Stomach (tissue), 8 donors: ENCODE measurements at regions not wholly inside any gene's neighbourhood (a gene's known extent, or its start where the extent isn't known, plus 50 kb on each side); places are given as distances from the start of the nearest gene placed in this dataset.

Experiments used
- DNase-seq, 2 donors: peaks; one replicate each; pipeline versions ENCODE4 v3.0.0 to v3.0.0-alpha.2; 2013 to 2019
- H3K27ac ChIP-seq, 5 donors: fragments of 200-600 bp in 4 of 5; sonication (generic) in 4 of 5; one replicate each; pipeline ENCODE4 v1.5.1; 2013 to 2019; ENCODE audit warnings: mild to moderate bottlenecking in 1 of 5, moderate library complexity in 1 of 5
- H3K27me3 ChIP-seq, 3 donors: fragments of 200-600 bp; sonication (generic); one replicate each; pipeline ENCODE4 v1.5.1; 2017 to 2019; ENCODE audit warnings: mixed run types in 1 of 3
- H3K36me3 ChIP-seq, 4 donors: fragments of 200-600 bp; sonication (generic); 1 replicate in 3 of 4; 2 replicates in 1 of 4; pipeline ENCODE4 v1.5.1; 2016 to 2019
- H3K4me1 ChIP-seq, 4 donors: fragments of 200-600 bp; sonication (generic); one replicate each; pipeline ENCODE4 v1.5.1; 2016 to 2019
- H3K4me3 ChIP-seq, 4 donors: fragments of 200-600 bp; sonication (generic) in 3 of 4; one replicate each; pipeline ENCODE4 v1.5.1; 2016 to 2019; ENCODE audit warnings: mild to moderate bottlenecking in 1 of 4
- H3K9me3 ChIP-seq, 4 donors: fragments of 200-600 bp; sonication (generic); one replicate each; pipeline ENCODE4 v1.5.1; 2016 to 2019
- CTCF ChIP-seq, 7 experiments: fragments of 450-650 bp in 4 of 7; fragments of 200-600 bp in 3 of 7; sonication (generic) in 3 of 7; IDR thresholded peaks; one replicate each; pipeline ENCODE4 v1.5.1; 2016 to 2019; ENCODE audit warnings: antibody characterized with exemption in 7 of 7, control low read depth in 2 of 7, mild to moderate bottlenecking in 1 of 7
- EP300 ChIP-seq: sonication (generic); formaldehyde crosslinking; IDR thresholded peaks from one replicate; pipeline ENCODE4 v1.6.1; 2017; ENCODE audit warnings: antibody characterized with exemption
- POLR2A ChIP-seq, 4 donors: fragments of 450-650 bp; IDR thresholded peaks; one replicate each; pipeline ENCODE4 v1.6.1; 2016; ENCODE audit warnings: antibody characterized with exemption in 4 of 4, control low read depth in 2 of 4, mild to moderate bottlenecking in 1 of 4, moderate library complexity in 1 of 4
- POLR2AphosphoS5 ChIP-seq, 3 donors: sonication (generic); formaldehyde crosslinking; IDR thresholded peaks; one replicate each; pipeline ENCODE4 v1.6.1; 2016; ENCODE audit warnings: antibody characterized with exemption in 3 of 3
- WGBS, 5 donors: extraction: QIAGEN DNeasy Blood & Tissue Kit in 3 of 5; methylation state at CpG; one replicate each; pipeline versions ENCODE4 v1.1.5 to v1.1.7; 2013 to 2018; 5-methylcytosine and 5-hydroxymethylcytosine counted together
- intact Hi-C: fragments of 100-400 bp; cut with DNase I; formaldehyde crosslinking; loops from one replicate; pipeline ENCODE4 v1.15.1; 2023; ENCODE audit warnings: low total_unique reads
- donor health status: healthy with polysubstance abuse.
- donor health status: Bipolar disorder and iron deficiency.
- donor health status: healthy.

- Histone ChIP-seq H3K36me3 (no peaks in the 10 kb centered on the region), H3K27ac (no peak overlapping the region)
- intact Hi-C loops = loop anchor here (5.0 kb wide), 1 partner anchor 117 kb away; no protein-coding TSS in a partner anchor
Measured at GRCh38 chr6:157755032-157755745, 67.9 kb upstream of the SNX9 start.

GRCh38 chr6:157755746-157756411 lies 67.2 kb upstream of the SNX9 start:
- peaks cover 9 to 24% (median 19%) of the 10 kb centered on the region in 4 donors for H3K4me1 ChIP-seq
- no peaks in the 10 kb centered on the region for H3K36me3 ChIP-seq
- intact Hi-C loops = loop anchor here (5.0 kb wide), 1 partner anchor 116 kb away; no protein-coding TSS in a partner anchor
- no peak overlapping the region for H3K4me3 ChIP-seq
- H3K27ac ChIP-seq = no peak overlapping the region
- peak in 1 of 2 donors; percentile 17 for DNase-seq
- TF ChIP-seq POLR2A (IDR thresholded peaks at IDR 0.05) (no peak), CTCF (IDR thresholded peaks at IDR 0.05) (no peak), EP300 (no peak), POLR2AphosphoS5 (IDR thresholded peaks at IDR 0.05) (no peak)
- no peaks in the 10 kb centered on the region for H3K27me3 ChIP-seq
- WGBS, 5 donors = 86 to 93% (median 92%) methylated on average over 3 of the region's 3 CpGs
- no peaks in the 10 kb centered on the region for H3K9me3 ChIP-seq

More at GRCh38 chr6:157755032-157755745, 67.9 kb upstream of the SNX9 start:
- H3K27me3 ChIP-seq = no peaks in the 10 kb centered on the region
- H3K4me1 ChIP-seq = peaks cover 9 to 17% (median 13%) of the 10 kb centered on the region in 4 donors
- WGBS, 5 donors = 62 to 73% (median 72%) methylated on average over 12 of the region's 12 CpGs
- H3K9me3 ChIP-seq = no peaks in the 10 kb centered on the region
- DNase-seq = no peak
- H3K4me3 ChIP-seq = no peak overlapping the region
- no peak for TF ChIP-seq POLR2AphosphoS5 (IDR thresholded peaks at IDR 0.05)
- no peak for TF ChIP-seq POLR2A (IDR thresholded peaks at IDR 0.05)
- TF ChIP-seq EP300 = no peak
- TF ChIP-seq CTCF (IDR thresholded peaks at IDR 0.05) = no peak

- DNase-seq = peak; percentile 93 to 96
- Histone ChIP-seq H3K27me3 (no peaks in the 10 kb centered on the region), H3K27ac (peak overlapping the region in 3 of 5 donors; percentile 27 to 44 (median 31)), H3K36me3 (no peaks in the 10 kb centered on the region), H3K4me1 (peaks cover 10 to 34% (median 27%) of the 10 kb centered on the region in 4 donors), H3K4me3 (no peak overlapping the region), H3K9me3 (no peaks in the 10 kb centered on the region)
- intact Hi-C loops = loop anchor here (5.0 kb wide), 1 partner anchor 115 kb away; no protein-coding TSS in a partner anchor
- WGBS, 5 donors = 22 to 26% (median 24%) methylated on average over 19 of the region's 19 CpGs
- TF ChIP-seq EP300 = no peak
- peak in 2 of 3 donors; percentile 40 to 68 for TF ChIP-seq POLR2AphosphoS5 (IDR thresholded peaks at IDR 0.05)
- TF ChIP-seq POLR2A (IDR thresholded peaks at IDR 0.05) = no peak
- peak in 5 of 7 experiments; percentile 72 to 90 (median 84) for TF ChIP-seq CTCF (IDR thresholded peaks at IDR 0.05)
Measured at GRCh38 chr6:157756708-157757429, 66.2 kb upstream of the SNX9 start.
